GM19463 (cell line): ENCODE measurements at regions not wholly inside any gene's neighbourhood (a gene's known extent, or its start where the extent isn't known, plus 50 kb on each side); places are given as distances from the start of the nearest gene placed in this dataset.
"Not testable (repeated sequence)": the region's sequence is repeated elsewhere in the genome, so short reads cannot be mapped to it uniquely, and the experiment has no call there.

ENCODE experiments used
- ATAC-seq: cut with Tn5 transposase; IDR thresholded peaks from one replicate; pipeline ENCODE4 v1.9.1; 2021; ENCODE audit warnings: mild to moderate bottlenecking, moderate library complexity; ENCODE audit not compliant: unreplicated experiment

DNA sequence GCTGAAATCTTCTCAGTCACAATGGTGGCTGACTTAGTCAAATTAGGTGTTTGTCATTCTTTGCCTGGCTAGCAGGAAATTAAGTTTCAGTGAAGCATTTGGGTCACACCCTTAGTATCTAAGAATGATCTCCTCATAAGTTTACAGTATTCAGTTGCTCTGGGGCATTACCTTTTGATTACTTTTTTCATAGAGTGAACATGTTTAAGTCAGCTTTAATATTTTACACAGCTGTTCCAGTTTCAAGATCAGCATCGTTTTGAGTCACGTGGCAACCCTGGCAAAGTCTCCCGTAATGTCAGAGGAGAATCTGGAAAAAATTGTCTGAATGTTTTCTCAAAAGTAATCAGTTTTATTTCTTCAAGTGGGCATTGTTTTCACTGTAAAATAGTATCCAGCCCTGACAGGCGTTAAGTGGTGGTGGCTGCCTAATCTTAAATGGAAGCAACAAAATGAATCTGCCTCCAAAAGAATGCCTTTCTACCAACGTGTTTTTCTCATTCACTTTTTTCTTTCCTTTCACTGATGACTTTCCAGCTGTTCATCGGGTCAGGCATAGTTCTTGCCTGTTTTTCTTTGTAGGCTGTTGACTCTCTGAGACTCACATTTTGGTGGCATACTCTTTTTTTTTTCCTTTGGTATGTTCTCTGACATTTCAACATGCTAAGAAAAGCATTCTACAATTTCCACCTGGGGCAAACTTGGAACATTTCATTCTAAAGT is 319.6 kb upstream of the TCF4 start:
- no peak for ATAC-seq

DNA sequence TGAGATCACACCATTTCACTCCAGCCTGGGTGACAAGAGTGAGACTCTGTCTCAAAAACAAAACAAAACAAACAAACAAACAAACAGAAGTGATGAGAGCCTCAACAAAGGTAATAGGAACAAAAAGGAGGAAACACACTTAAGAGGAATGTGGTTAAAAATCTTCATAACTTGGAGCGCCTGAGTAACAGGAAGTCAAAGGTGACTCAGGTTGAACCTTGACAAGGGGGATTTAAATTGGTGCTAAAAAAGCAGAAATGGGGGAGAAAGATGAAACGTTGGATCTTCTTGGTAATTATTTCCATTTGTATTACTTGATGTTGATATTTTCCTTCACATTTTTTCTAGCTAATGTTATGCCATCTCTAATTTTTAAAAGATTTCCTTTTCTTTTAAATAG is 318.5 kb upstream of the TCF4 start:
- ATAC-seq = no peak

DNA sequence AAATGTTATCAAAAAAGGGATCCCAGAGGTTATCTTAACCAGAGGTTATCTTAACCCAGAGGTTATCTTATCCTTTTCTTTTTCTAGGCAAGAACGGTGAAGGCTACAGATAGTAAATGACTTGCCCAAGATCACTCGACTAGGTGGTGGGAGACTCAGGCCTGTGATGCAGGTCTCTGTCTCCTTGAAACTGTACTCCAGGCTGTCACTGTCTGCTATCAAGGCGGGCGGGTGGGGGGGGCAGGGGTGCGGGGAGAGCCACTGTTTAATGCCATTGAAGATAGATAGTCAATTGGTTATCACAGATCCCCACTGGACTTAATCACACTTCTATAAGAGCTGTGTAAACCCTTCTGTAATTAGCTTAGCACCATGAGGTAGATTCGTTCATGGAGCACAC is 315.9 kb upstream of the TCF4 start:
- no peak for ATAC-seq

DNA sequence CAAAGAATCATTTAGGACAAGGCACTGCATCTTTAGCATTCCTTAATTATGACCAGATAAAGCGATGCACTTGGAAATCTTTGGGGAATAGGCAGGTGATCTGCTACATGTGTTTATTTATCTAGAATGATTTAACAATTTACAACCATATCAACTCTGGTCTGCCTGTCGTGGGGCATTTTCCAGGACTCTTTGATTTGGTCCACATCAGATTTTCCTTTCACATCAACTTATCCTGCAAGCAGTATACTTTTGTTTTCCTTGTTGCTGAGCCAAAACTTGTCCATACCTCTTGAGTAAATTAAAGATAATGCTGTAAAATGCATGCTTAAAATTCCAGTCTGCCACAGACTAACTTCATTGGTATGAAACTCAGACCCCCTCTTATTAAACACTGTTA is 312.4 kb upstream of the TCF4 start:
- ATAC-seq = no peak

DNA sequence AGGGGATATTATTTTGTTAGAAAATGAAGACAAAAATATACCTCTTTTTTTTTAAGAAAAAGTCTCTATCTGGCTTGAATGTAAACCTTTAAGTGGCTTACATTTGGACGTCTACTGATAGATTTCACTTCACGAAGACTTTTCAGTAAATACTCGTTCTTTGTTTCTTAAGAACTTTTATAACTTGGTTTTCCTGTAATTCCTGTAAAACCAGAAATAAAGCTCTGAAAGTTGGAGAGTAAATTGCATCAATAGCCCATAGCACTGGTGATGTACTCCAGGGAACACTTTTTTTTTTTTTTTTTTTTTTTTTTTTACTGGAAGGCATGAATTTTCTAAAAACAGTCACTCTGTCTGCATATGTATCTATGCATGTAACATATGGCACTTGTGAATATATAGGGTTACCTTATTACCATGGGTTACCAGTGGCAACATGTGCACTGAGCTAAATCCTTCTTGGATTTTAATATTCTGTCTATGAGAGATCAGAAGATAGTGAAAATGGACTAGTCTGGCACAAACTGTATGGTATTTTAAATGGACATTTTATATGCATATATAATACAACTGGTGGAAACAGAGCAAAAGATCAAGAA is 309.2 kb upstream of the TCF4 start:
- no peak for ATAC-seq

DNA sequence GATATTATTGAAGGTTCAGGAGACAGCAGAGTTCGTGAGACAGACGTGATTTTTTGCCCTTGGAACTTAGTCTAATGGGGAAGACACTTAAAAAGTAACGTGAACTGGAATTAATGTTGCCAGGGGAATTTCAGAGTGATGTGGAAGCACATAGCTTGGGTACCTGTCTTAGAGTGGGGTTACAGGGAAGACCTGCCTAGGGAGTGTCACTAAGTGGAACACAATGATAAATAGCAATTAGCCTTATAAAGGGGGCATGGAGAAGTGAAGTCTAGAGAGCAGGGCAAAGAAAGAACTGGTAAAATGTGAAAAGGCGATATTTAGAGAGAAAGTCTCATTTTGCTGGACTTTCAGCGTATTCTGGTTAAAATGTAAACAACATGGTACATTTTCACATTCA is 306.0 kb upstream of the TCF4 start:
- ATAC-seq = no peak

DNA sequence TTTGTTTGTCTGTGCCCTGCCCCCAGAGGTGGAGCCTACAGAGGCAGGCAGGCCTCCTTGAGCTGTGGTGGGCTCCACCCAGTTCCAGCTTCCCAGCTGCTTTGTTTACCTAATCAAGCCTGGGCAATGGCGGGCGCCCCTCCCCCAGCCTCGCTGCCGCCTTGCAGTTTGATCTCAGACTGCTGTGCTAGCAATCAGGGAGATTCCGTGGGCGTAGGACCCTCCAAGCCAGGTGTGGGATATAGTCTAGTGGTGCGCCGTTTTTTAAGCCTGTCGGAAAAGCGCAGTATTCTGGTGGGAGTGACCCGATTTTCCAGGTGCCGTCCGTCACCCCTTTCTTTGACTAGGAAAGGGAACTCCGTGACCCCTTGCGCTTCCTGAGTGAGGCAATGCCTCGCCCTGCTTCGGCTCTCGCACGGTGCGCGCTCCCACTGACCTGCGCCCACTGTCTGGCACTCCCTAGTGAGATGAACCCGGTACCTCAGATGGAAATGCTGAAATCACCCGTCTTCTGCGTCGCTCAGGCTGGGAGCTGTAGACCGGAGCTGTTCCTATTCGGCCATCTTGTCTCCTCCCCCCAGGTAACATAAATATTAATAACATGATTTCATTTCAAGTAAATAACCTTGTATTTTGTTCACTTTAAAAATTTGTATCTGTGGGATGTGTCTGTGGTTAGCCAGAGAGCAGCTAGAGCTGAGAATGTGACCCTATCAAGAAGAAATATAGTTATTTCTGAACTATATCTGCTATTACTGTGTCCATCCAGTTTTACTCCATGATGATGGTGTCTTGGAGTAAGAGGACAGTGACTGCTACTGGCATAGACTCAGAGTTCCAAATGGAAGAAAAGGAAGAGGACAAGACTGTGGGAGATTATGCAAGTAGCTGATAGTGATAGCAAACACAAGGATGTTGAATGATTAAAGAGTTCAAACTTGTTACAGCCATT is 305.1 kb upstream of the TCF4 start:
- ATAC-seq = not testable (repeated sequence)

DNA sequence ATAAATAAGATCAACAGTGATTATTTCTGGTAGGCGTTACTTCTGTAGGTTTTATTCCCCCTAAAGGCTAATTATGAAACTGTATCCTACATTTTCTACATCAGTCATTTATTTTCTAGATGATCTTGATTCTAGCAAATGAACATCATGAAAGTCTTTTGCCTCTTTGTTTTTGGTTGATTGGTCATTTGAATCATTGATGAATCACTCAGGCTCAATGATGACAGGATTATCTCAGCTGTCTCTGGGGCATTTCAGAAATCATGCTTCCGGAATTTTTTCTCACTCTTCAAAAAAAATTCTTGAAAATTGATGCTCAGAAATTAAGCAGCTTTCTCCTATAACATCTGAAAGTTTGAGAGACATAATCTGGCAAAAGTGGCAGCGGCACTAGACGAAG is 298.9 kb upstream of the TCF4 start:
- no peak for ATAC-seq

DNA sequence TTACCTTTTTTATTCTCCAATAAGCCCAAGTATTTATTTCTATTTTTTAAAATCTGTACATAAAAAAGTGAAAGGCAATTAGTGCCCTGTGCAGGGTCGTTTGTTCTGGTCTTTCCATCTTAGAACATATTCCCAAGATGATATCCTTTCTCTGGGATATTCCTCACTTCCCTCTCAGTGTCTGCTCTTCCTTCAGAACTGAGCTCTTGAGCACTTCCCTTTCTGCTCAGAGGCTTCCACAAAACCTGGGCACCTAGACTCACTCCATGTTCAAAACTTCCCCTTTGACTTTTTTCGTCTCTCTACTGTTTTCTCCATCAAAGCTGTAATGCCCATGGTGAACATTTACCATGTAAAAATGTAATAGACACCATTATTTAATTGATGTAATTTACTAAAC is 296.5 kb upstream of the TCF4 start:
- no peak for ATAC-seq

DNA sequence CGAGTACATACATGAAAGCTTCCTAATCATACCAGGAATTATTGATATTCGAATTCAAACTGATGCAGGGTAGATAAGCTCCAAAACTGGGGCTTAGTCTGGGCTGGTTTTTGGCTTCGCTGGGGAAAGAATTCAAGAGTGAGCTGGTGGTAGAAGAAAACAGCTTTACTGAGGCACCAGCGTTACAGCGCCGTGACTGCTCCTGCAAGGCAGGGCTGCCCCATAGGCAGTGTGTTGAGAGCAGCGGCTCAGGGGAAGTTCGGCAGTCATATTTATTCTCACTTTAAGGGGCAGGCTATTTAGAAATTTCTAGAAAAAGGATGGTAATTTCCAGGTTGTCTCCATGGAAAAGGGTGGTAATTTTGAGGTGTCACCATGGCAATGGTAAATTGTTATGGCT is 292.6 kb upstream of the TCF4 start:
- ATAC-seq = no peak

DNA sequence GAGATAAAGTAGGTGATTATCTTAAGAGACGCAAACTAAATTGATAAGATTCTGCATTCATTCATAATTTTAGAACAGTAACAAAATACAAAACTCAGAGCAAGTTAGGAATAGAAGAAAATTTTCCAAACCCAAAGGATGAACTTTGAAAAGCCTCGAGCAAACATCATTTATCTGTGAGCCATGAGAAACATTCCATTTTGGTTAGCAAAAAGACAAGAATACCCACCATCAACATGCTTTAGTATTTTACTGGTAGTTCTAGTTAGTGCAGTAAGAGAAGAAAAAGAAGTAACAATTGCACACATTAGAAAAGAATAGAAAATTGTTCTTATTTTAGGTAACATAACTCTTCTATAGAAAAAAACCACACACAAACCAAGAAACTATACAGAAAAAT is 291.3 kb upstream of the TCF4 start:
- ATAC-seq = no peak

DNA sequence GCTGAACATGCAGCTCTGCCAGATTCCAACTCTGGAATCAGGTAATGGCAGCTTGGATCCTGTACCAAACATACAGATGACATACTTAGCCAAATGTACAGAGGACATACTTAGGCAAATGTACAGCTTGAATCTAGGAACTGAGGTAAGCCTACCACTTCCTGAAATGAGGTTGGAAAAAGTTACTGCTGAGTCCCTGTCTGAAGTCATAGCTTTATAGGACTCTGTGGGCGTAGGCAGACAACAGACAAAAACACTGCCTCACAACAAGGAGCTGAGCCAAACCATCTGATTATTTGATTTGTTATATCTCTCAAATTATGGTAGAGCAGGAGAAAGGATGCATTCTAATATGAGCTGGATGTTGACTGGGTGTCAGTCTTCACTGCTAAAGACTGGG is 290.2 kb upstream of the TCF4 start:
- peak; percentile 50 for ATAC-seq

DNA sequence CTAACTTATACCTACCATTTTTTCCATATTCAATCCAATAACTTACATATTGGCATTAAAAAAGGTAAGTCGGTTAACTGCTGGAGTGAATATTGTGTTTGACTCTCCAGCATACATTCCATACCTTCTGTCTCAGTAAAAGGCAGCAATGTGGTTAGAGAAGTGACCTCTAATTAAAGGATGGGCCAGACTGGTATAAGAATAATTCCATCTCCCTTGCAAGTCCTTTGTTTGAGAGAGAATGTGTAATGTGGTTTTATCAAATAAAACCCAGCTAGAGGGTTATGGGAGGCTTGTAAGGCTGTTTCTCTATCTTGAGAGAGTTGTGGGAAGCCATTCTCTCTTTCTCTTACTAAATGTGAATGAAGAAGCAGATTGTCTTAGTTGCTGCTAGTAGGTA is 289.3 kb upstream of the TCF4 start:
- ATAC-seq = no peak

DNA sequence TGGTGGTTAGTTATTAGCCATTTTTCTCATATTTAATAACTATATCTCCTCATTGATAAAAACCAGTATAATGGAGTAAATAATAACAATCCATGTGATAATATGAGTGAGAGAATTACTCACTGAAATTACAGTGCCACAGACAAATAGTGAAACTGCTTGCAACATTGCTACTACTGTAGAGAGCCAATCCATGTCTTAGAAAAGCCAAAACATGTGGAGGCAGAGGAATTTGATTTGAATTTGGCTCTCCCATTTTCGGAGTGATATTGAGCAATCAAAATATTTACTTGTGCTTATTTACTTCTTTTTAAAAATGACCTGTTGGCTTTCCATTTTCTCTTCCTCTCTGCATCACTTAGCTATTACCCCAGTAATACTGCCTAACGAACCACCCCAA is 288.3 kb upstream of the TCF4 start:
- no peak for ATAC-seq

DNA sequence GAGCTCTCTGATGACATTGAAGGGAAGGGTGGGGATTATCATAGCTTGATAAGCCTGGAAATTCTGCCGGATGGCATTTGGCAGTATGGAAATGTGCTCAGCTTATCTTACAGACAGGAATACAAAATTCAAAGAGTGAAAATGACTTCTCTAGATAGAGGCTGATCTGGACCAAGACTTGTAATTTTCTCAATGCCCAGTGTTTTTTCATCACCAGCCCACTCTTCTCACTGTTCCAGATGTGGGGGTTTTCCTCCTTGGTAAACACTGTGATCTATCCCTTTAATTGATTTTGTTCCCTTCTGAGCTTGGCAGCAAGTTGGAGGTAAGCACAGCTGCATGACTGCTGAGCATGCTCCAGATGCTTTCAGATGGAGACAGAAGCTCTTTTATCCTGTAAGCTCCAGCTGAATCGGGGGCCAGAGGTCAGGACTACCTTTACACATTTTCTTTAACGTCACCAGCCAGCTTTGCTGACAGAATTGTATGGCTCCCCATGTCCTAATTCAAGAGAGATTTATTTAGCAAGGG is 287.4 kb upstream of the TCF4 start:
- ATAC-seq = no peak

DNA sequence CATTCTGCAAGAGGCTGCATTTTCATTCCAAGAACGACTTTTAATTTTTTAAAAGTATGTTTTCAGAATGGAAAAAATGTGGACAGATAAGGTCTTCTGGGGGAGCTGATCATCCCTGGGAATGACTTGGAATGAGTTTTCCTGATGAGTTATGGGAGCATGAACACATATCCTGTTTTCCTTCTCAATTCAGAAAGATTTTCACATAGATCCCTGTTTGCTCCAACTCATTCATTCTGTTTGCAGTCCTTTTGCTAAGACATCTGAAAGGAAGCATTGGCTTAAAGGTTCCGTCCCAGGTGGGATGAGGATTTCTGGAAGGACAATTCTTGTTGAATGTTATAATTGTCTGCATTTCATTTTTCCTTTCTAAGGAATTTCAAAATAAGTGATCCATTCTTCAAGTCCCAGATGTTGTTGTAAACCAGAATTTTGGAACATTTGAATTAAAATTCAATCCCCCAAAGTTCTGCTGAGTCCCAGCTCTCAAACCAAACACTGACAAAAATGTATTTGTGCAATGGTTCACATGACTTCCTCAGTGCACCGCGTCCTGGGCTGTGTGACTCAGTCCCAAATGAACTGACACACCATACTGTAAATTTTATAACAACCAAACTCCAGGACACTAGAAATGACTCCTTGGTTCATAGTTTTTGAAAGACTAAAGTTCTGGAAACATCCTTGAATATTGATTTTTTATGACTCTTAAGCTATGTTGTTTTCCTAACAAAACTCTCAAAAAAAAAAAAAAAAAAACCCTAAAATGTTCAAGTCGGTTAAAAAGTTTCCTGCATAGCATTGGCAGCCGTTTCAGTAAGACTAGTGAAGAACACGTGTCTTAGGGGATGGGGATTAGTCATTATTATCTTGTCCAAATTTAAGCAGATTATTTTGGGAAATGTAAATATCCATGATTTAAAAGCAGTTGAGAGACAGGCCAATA is 281.8 kb upstream of the TCF4 start:
- ATAC-seq = no peak

DNA sequence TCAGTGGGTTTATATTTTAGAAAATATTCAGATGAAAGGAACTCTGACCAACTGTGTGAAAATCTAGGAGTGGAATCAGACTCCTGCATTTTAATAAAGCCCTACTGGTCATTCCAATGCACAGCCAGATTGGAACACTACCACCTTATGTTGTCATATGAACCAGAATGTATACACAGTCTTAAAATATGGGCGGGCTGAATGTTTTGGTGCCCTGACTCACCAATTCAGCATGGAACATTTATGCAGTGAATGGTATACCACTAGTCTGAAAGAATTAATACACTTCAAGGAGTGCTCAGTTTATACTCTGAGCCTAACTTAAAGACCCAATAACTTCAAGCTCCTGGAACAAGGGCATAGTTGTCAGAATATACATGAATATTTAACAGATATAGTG is 280.9 kb upstream of the TCF4 start:
- no peak for ATAC-seq

DNA sequence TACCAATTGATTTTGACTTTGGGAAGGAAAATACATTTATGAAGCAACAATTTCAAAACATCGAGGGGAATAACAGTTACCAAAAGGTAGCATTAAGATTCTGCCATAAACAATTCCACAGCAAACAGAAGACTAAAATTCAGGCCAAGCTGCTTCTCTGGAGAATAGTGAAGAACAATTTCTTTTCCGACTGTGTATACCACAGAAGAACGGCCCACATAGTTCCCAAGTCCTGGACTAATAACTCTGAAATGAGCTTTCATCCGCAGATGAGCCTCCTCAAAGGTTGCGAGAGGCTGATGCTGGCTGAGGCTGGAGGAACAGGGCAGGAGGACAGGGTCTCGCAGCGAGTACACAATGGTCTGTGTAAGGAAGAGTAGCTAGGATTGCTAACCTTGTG is 278.9 kb upstream of the TCF4 start:
- ATAC-seq = no peak

DNA sequence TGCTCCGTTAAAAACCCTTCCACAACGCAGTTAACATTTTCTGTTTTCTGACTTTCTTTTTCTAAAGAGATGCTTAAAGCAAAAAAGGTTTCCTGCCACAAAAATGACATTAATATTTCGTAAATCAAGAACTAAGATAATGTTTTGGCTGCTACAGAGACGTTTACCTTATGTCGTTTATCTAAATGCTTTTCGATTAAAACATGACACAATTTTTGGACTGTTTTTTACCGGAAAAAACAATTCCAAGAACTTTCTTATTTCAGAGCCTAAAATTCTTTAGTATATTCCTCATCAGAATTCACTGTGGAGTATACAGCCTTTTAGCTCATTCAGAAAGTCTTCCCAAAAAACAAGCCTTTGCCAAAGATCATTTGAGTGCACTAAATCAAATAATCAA is 278.0 kb upstream of the TCF4 start:
- no peak for ATAC-seq

DNA sequence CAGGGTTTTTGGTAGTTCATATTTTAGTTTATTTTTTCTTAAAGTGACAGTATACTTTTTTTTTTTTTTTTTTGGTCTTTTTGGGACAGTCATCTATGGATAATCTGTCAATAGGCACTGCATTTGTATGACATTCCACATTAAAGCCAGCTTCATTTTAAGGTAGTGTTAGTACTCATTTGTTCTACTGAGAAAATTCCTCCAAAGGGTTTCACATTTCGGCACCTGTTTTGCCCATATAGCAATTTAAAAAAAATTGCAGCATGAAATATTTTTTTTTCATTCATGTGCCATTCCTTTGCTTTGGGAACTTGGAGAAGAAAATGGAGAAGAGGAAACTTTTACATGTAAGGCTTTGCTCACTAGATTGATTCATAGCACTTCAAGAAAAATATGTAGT is 276.3 kb upstream of the TCF4 start:
- ATAC-seq = no peak

DNA sequence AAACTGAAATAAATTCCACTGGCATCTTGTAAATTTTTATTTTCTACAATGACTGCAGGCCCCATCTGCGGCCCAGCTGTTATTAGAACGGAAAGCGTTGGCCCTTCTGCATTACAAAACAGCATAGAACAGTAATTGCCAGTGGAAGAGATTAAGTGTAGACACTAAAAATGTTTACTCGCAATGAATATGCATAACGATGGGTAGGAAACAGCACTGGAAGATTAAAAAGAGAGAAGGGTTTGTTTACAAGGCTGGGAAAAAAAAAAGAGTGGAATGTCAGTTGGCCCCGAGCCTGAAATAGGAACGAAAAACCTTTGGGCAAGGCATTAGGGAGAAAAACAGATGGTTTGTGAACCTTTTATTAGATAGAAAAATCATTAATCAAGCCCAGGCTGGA is 275.9 kb upstream of the TCF4 start:
- no peak for ATAC-seq
